BLaER1 treated with 17β-estradiol and CSF1 and Interleukin-3, amounts not matched to agents 10 nM and 100 nM (cell line): ENCODE measurements at regions not wholly inside any gene's neighbourhood (a gene's known extent, or its start where the extent isn't known, plus 50 kb on each side); places are given as distances from the start of the nearest gene placed in this dataset.

ENCODE experiments used
- H3K27ac ChIP-seq, 11 experiments: shearing (Covaris generic); formaldehyde crosslinking; 2 replicates each; pipeline ENCODE4 v1.8.1; 2022
- H3K27me3 ChIP-seq, 11 experiments: shearing (Covaris generic); formaldehyde crosslinking; 2 replicates each; pipeline ENCODE4 v1.8.1; 2022
- H3K36me3 ChIP-seq, 11 experiments: shearing (Covaris generic); formaldehyde crosslinking; 2 replicates each; pipeline ENCODE4 v1.8.1; 2022
- H3K4me1 ChIP-seq, 10 experiments: shearing (Covaris generic); formaldehyde crosslinking; 2 replicates each; pipeline ENCODE4 v1.8.1; 2022
- H3K4me2 ChIP-seq, 11 experiments: shearing (Covaris generic); formaldehyde crosslinking; 2 replicates each; pipeline ENCODE4 v1.8.1; 2022
- H3K4me3 ChIP-seq, 10 experiments: shearing (Covaris generic); formaldehyde crosslinking; 2 replicates each; pipeline ENCODE4 v1.8.1; 2022
- H3K9ac ChIP-seq, 11 experiments: shearing (Covaris generic); formaldehyde crosslinking; 2 replicates each; pipeline ENCODE4 v1.8.1; 2022
- H3K9me3 ChIP-seq, 11 experiments: shearing (Covaris generic); formaldehyde crosslinking; replicated peaks in 1 of 11; 2 replicates each; pipeline ENCODE4 v1.8.1; 2022
- H4K20me1 ChIP-seq, 11 experiments: shearing (Covaris generic); formaldehyde crosslinking; 2 replicates each; pipeline ENCODE4 v1.8.1; 2022
- Cebpa-rat ChIP-seq, 11 experiments: shearing (Covaris generic); IDR thresholded peaks; 2 replicates each; pipeline ENCODE4 v1.8.1; 2022

- H3K9ac ChIP-seq: no peak overlapping the region
- H3K27me3 ChIP-seq: no peaks in the 10 kb centered on the region
- peaks cover 0 to 19% (median 0%) of the 10 kb centered on the region in 11 experiments; a peak in 6 of 22 replicates for H3K9me3 ChIP-seq
- H3K36me3 ChIP-seq: no peaks in the 10 kb centered on the region
- peaks cover 9 to 34% (median 19%) of the 10 kb centered on the region in 10 experiments; a peak in 19 of 20 replicates for H3K4me1 ChIP-seq
- no peak overlapping the region for H3K27ac ChIP-seq
- peak in 1 of 11 experiments; percentile 32; a peak in 1 of 22 replicates for TF ChIP-seq Cebpa-rat (IDR thresholded peaks at IDR 0.05)
- H3K4me3 ChIP-seq: no peak overlapping the region
- H4K20me1 ChIP-seq: no peaks in the 10 kb centered on the region
- peak overlapping the region; percentile 19 to 80 (median 46); a peak in 18 of 22 replicates for H3K4me2 ChIP-seq
Measured at GRCh38 chr15:38854506-38854905, 289.9 kb upstream of the RASGRP1 start.

GRCh38 chr15:38857814-38858213 lies 293.2 kb upstream of the RASGRP1 start:
- Histone ChIP-seq H4K20me1 (no peaks in the 10 kb centered on the region), H3K36me3 (no peaks in the 10 kb centered on the region), H3K27ac (no peak overlapping the region), H3K4me3 (no peak overlapping the region), H3K4me1 (peaks cover 20 to 60% (median 43%) of the 10 kb centered on the region in 10 experiments), H3K9me3 (peaks cover 0 to 19% (median 0%) of the 10 kb centered on the region in 11 experiments; a peak in 6 of 22 replicates), H3K27me3 (no peaks in the 10 kb centered on the region), H3K4me2 (peak overlapping the region in 2 of 11 experiments; percentile 0 to 38; a peak in 2 of 22 replicates), H3K9ac (no peak overlapping the region)
- TF ChIP-seq Cebpa-rat (IDR thresholded peaks at IDR 0.05): no peak

- TF ChIP-seq Cebpa-rat (IDR thresholded peaks at IDR 0.05): no peak
- Histone ChIP-seq H3K27me3 (no peaks in the 10 kb centered on the region), H3K27ac (peak overlapping the region in 9 of 11 experiments; percentile 9 to 68 (median 44); a peak in 15 of 22 replicates), H3K36me3 (no peaks in the 10 kb centered on the region), H3K9me3 (peaks cover 0 to 19% (median 0%) of the 10 kb centered on the region in 11 experiments; a peak in 6 of 22 replicates), H3K4me2 (peak overlapping the region in 9 of 11 experiments; percentile 48 to 80 (median 75); a peak in 19 of 22 replicates), H3K9ac (0 out of 22 replicates have a peak overlapping the region, but pooled peaks of 1 of the 11 experiments have one; percentile 2), H3K4me3 (no peak overlapping the region), H3K4me1 (peaks cover 17 to 59% (median 41%) of the 10 kb centered on the region in 10 experiments), H4K20me1 (no peaks in the 10 kb centered on the region)
Measured at GRCh38 chr15:38859574-38859973, 295.0 kb upstream of the RASGRP1 start.

GRCh38 chr15:38860253-38860652 lies 295.6 kb upstream of the RASGRP1 start:
- peak overlapping the region in 2 of 11 experiments; percentile 2 to 35; a peak in 2 of 22 replicates for H3K9ac ChIP-seq
- H3K36me3 ChIP-seq: no peaks in the 10 kb centered on the region
- H3K4me3 ChIP-seq: no peak overlapping the region
- no peaks in the 10 kb centered on the region for H4K20me1 ChIP-seq
- peak; percentile 59 to 93 (median 84); a peak in 19 of 22 replicates for TF ChIP-seq Cebpa-rat (IDR thresholded peaks at IDR 0.05)
- H3K4me1 ChIP-seq: peaks cover 11 to 59% (median 41%) of the 10 kb centered on the region in 10 experiments; a peak in 19 of 20 replicates
- H3K4me2 ChIP-seq: peak overlapping the region; percentile 13 to 80 (median 75); a peak in 21 of 22 replicates
- no peaks in the 10 kb centered on the region for H3K27me3 ChIP-seq
- peaks cover 0 to 19% (median 0%) of the 10 kb centered on the region in 11 experiments; a peak in 6 of 22 replicates for H3K9me3 ChIP-seq
- H3K27ac ChIP-seq: peak overlapping the region in 9 of 11 experiments; percentile 9 to 68 (median 57); a peak in 16 of 22 replicates

- Histone ChIP-seq H3K4me3 (no peak overlapping the region), H3K27ac (peak overlapping the region in 7 of 11 experiments; percentile 28 to 68 (median 53); a peak in 14 of 22 replicates), H3K4me2 (peak overlapping the region; percentile 13 to 80 (median 75); a peak in 21 of 22 replicates), H3K9ac (peak overlapping the region in 1 of 11 experiments; percentile 35; a peak in 2 of 22 replicates), H3K9me3 (peaks cover 0 to 19% (median 0%) of the 10 kb centered on the region in 11 experiments; a peak in 6 of 22 replicates), H4K20me1 (no peaks in the 10 kb centered on the region), H3K36me3 (no peaks in the 10 kb centered on the region), H3K4me1 (peaks cover 9 to 63% (median 43%) of the 10 kb centered on the region in 10 experiments; a peak in 19 of 20 replicates), H3K27me3 (no peaks in the 10 kb centered on the region)
- no peak for TF ChIP-seq Cebpa-rat (IDR thresholded peaks at IDR 0.05)
Measured at GRCh38 chr15:38860674-38861073, 296.1 kb upstream of the RASGRP1 start.

- H3K27ac ChIP-seq: peak overlapping the region in 6 of 11 experiments; percentile 23 to 68 (median 52); a peak in 10 of 22 replicates
- H3K4me3 ChIP-seq: no peak overlapping the region
- H3K4me1 ChIP-seq: peaks cover 9 to 67% (median 43%) of the 10 kb centered on the region in 10 experiments; a peak in 19 of 20 replicates
- H3K4me2 ChIP-seq: peak overlapping the region in 8 of 11 experiments; percentile 16 to 80 (median 76); a peak in 14 of 22 replicates
- TF ChIP-seq Cebpa-rat (IDR thresholded peaks at IDR 0.05): no peak
- H3K27me3 ChIP-seq: no peaks in the 10 kb centered on the region
- H4K20me1 ChIP-seq: no peaks in the 10 kb centered on the region
- no peaks in the 10 kb centered on the region for H3K36me3 ChIP-seq
- no peak overlapping the region for H3K9ac ChIP-seq
- peaks cover 0 to 19% (median 0%) of the 10 kb centered on the region in 11 experiments; a peak in 6 of 22 replicates for H3K9me3 ChIP-seq
Measured at GRCh38 chr15:38861108-38861507, 296.5 kb upstream of the RASGRP1 start.

- Histone ChIP-seq H3K4me1 (peaks cover 9 to 70% (median 43%) of the 10 kb centered on the region in 10 experiments; a peak in 19 of 20 replicates), H3K4me3 (no peak overlapping the region), H3K36me3 (no peaks in the 10 kb centered on the region), H3K9ac (no peak overlapping the region), H3K9me3 (peaks cover 0 to 13% (median 0%) of the 10 kb centered on the region in 11 experiments; a peak in 6 of 22 replicates), H4K20me1 (no peaks in the 10 kb centered on the region), H3K27me3 (no peaks in the 10 kb centered on the region), H3K4me2 (peak overlapping the region in 5 of 11 experiments; percentile 10 to 75 (median 29); a peak in 8 of 22 replicates), H3K27ac (no peak overlapping the region)
- TF ChIP-seq Cebpa-rat (IDR thresholded peaks at IDR 0.05): no peak
Measured at GRCh38 chr15:38862099-38862498, 297.5 kb upstream of the RASGRP1 start.

GRCh38 chr15:38863381-38863780 lies 298.8 kb upstream of the RASGRP1 start:
- Histone ChIP-seq H3K4me1 (peaks cover 9 to 70% (median 42%) of the 10 kb centered on the region in 10 experiments; a peak in 19 of 20 replicates), H3K27me3 (no peaks in the 10 kb centered on the region), H3K9ac (no peak overlapping the region), H3K27ac (no peak overlapping the region), H3K9me3 (peaks cover 0 to 7% (median 0%) of the 10 kb centered on the region in 11 experiments; a peak in 1 of 22 replicates), H3K4me2 (peak overlapping the region in 2 of 11 experiments; percentile 67 to 75; a peak in 3 of 22 replicates), H3K36me3 (no peaks in the 10 kb centered on the region), H3K4me3 (no peak overlapping the region), H4K20me1 (no peaks in the 10 kb centered on the region)
- no peak for TF ChIP-seq Cebpa-rat (IDR thresholded peaks at IDR 0.05)

GRCh38 chr15:38864122-38864521 lies 299.5 kb upstream of the RASGRP1 start:
- Histone ChIP-seq H3K9ac (no peak overlapping the region), H3K9me3 (peaks cover 0 to 7% (median 0%) of the 10 kb centered on the region in 11 experiments; a peak in 1 of 22 replicates), H3K4me1 (peaks cover 9 to 66% (median 38%) of the 10 kb centered on the region in 10 experiments; a peak in 19 of 20 replicates), H3K27me3 (no peaks in the 10 kb centered on the region), H3K36me3 (no peaks in the 10 kb centered on the region), H3K4me2 (peak overlapping the region in 1 of 11 experiments; percentile 52; a peak in 1 of 22 replicates), H4K20me1 (no peaks in the 10 kb centered on the region), H3K4me3 (no peak overlapping the region), H3K27ac (no peak overlapping the region)
- TF ChIP-seq Cebpa-rat (IDR thresholded peaks at IDR 0.05): no peak
